Fibroblast of the conjunctiva (primary cell): ENCODE measurements at regions not wholly inside any gene's neighbourhood (a gene's known extent, or its start where the extent isn't known, plus 50 kb on each side); places are given as distances from the start of the nearest gene placed in this dataset.
A peak's percentile ranks its signal among the peaks of the same experiment; 100 is the strongest.

Experiments used
- DNase-seq: peaks from one replicate; pipeline ENCODE4 v3.0.0-alpha.2; 2010; ENCODE audit warnings: low read depth

DNA sequence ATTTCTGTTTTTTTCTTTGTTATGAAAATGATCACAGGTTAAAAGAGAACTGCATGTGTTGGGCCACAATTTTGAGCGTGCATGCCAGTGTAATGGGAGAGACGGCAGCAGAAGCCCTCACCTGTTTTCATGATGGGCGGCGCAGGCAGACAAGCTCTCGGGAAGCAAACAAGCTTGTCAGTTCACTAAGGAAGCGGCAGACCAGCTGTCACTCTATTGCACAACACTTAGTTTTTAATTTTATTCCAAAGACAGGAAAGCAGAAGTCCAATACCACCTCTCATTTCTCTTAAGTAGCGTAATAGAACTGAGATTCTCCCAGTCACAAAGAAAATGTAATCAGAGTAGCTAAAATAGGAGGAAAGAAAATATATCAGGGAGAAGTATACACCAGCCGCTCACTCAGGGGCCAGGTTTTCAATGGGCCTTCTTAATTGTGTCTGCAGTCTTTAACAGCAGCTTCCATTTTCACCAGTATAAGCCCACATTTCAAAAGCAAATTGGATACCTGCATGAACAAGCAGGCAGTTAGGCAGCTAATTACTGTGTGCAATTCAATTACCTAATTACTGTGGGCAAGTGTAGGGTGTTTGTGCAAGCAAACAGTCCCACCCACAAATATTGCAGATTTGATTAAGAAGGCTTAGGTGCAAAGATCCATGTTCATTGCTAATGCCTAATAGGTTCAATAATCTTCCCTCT is 711.4 kb downstream of the DIAPH3 start:
- no peak for DNase-seq

GRCh38 chr13:59458908-59459579 is 704.7 kb downstream of the DIAPH3 start:
- peak; percentile 65 for DNase-seq

GRCh38 chr13:59459972-59460371 is 703.8 kb downstream of the DIAPH3 start:
- peak; percentile 24 for DNase-seq

GRCh38 chr13:59461411-59461810 is 702.3 kb downstream of the DIAPH3 start:
- no peak for DNase-seq

- no peak for DNase-seq
Measured at GRCh38 chr13:59463023-59463422, 700.7 kb downstream of the DIAPH3 start.

DNA sequence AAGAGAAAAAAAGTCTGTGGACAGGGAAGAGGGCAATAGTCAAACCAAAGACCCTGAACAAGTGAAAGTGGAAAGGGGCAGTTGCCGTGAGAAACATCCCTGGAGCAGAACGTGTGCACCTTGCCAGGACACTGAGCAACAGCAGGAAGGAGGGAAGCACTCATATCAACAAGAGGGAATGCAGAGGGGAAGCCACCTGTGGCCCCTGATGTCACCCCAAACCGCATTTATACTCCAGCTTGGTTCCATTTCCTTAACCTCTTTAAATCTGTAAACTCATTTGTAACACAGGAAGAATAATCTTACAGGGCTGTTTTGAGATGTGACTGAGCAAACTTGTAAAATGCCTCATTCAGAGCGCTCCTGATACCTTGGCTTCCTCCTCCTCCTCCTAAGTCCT is 698.8 kb downstream of the DIAPH3 start:
- DNase-seq: no peak

DNA sequence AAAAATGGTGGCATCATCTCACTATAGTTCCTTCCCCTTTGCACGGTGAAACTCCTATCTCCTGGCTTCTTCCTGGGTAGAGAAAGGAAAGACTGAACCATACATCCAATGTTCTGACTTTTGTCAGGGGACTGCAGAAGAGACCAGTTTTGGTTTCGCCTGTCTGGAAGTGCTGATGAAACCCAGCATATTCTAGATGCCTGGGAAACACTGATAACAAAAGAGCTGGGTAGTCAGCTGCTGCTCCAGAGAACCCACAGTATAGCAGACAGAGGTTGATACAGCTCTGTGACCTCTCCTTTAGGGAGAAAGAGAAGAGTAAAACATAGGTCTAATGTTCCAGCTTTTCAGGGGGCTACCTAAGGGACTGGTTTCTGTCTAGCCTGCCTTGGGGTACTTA is 695.3 kb downstream of the DIAPH3 start:
- DNase-seq: no peak

GRCh38 chr13:59471106-59471505 is 692.6 kb downstream of the DIAPH3 start:
- no peak for DNase-seq

- no peak for DNase-seq
Measured at GRCh38 chr13:59472134-59472533, 691.6 kb downstream of the DIAPH3 start.

DNA sequence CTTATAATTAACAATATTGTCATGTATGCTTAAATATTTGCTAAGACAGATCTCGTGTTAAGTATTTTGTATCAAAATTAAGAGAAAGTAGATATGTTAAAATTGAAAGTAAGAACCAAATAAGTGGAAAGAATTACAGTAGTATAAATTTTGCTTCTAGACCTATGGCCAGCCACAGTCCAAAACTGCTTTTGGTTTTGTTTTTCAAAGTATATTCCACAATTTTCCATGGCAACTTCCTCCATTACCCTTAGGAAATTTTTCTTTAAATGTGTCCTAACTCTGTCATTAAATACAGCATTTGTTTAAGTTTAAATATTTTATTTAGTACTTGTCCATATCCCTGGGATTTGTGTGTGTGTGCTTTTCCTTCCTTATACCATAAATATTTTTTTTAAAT is 689.0 kb downstream of the DIAPH3 start:
- DNase-seq: no peak

- DNase-seq: no peak
Measured at GRCh38 chr13:59475911-59476310, 687.8 kb downstream of the DIAPH3 start.

GRCh38 chr13:59476366-59476765 is 687.4 kb downstream of the DIAPH3 start:
- no peak for DNase-seq

DNA sequence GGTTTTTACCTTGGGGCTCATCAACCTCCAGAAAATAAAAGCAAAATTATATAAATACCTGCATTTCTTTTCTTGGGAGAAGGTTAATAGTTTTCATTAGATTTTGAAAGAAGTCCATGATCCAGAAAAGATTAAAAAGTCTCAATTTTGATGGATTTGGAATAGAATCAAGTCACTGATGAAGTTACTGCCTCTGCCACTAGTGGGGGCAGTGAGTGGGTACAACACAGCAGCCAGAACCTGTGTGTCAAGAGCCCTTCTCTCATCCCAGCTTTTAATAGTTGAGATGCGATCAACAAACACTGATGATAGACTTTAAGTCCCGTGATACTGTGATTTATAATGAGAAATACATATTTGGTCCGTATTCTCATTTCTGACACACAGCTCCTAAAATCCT is 686.7 kb downstream of the DIAPH3 start:
- no peak for DNase-seq

DNA sequence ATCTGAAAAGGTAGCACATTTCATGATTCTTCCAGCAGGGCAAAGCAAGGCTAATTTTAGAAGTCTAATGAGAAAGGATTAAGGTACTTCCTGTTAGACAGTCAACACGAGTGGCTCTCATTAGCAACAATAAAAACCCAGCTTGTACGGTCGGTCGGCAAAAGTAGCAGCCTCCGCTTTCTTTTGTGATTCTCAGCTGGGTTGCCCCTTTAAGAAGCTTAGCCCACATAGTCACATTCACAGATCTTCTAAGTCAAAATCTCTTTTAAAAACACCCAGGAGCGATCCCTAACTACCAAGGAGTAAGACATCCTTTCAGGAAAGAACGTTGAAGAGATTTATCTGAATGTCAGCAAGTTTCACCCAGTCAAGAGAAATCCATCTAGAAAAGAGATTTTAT is 684.8 kb downstream of the DIAPH3 start:
- no peak for DNase-seq

DNA sequence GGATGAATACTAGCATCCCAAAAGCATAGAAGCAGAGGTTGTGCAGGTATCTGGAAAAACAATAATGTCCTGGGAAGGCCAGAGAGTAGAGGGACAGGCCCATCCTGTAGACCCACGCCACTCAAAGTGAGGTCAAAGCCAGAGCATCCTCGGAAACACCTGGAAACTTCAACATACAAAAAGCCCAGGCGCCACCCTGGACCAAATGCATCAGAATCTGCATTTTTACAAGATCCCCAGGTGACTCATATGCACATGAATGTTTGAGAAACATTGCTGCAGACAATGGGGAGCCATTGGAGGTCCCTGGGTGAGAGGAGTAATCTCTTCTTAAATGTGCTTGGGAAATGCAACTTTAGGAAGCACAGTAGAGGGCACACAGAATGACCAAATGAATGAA is 684.1 kb downstream of the DIAPH3 start:
- DNase-seq: no peak

DNA sequence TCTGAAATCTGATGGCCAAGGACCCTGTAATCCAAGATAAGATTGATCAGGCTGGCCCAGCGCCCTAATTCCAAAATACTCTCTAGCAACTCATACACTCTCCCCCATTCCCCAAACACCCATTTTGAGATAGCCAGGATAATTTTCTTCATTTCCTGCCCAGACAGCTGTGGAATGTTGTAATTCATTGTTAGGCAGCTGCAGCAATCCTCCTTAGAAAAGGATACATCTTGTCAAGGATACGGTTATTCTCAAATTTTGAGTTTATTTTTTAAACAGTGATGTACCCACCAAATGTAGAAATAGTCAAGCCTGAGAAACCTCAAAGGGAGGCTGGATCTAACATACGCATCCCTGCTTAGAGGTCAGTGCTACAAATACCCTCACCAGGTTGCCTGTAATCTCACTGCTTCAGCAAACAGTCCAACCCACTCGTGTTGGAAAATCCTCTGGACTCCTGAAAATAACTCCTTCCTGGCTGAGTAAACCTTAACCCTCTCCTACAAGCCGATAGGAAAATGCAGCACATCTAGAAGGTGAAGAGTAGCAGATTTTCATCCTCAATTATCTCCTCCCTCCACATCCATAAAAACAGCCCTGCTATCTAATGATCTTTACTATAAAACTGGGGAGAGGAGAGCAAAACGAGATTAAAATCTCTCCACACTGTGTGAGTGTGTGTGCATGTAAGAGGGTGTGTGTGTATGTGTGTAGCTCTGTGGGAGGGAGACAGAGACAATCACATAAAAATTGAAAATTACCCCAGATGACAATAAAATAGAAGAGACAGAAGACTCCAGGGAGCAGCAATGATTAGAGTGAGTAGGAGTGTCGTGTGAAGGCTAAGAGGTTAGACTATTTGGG is 683.1 kb downstream of the DIAPH3 start:
- no peak for DNase-seq

DNA sequence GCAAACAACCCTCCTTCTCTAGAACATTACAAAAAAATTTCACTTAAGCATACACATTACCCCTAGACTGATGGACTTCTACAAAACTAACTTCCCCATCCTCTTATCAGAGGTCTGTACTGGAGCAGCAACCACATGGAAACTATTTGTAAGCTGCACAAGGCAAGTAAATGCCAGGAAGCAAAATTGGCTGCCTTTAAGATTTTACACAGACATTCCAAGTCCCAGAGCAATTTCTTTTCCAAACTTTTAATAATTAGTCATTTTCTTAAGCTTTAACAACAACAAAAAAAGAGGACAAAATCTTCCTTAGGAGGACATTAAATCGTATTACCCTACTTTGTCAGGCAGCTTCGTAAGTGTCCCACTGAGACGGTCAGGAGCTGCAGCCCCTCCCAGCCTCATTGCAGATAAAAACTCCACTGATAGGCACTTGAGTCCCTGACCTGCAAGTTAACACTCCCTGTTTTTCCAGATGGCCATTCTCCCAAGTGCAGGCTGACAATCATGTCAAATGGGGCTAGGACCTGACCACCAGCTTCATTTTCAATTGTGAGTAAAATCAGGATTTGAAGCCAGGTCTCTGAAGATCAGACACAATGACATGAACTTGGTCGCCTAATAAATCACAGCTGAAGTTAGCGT is 680.1 kb downstream of the DIAPH3 start:
- no peak for DNase-seq

GRCh38 chr13:59487883-59488282 is 675.8 kb downstream of the DIAPH3 start:
- no peak for DNase-seq

DNA sequence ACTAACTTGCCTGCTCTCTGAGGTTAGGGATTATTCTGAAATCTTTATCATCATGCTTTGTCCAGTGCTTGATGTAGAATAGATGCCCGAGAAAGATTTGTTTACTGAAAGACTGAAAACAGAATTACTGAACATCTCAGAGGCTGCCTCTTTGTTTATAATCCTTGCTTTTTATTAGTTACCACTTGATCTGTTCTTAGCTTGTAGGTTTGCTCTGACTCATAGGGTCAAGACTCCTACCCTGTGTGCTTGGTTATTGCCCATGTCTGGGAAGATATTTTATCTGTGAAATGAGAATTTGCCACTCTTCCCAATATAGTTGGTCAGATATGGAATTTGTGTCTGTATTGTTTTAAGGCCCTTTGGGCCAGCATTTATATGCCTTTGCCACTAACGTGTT is 675.3 kb downstream of the DIAPH3 start:
- no peak for DNase-seq

DNA sequence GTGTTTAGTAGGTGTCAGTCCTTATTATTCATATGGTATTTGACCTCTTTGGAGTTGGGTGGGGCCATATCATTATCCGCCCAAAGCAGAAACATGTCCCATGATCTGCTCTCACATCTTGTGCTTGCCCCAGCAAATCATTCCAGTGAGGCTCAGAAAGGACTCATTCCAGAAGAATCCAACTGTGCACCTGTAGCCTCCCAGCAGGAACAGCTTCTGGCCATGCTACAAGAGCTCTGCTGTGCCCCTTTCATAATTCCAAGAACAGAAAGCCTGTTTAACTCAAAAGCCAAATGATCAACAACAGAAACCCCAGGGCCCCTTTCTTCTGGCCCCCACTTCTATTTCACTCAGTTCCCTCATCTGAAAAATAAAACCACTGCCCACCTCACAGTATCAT is 673.1 kb downstream of the DIAPH3 start:
- no peak for DNase-seq

GRCh38 chr13:59492030-59492636 is 671.6 kb downstream of the DIAPH3 start:
- no peak for DNase-seq

DNA sequence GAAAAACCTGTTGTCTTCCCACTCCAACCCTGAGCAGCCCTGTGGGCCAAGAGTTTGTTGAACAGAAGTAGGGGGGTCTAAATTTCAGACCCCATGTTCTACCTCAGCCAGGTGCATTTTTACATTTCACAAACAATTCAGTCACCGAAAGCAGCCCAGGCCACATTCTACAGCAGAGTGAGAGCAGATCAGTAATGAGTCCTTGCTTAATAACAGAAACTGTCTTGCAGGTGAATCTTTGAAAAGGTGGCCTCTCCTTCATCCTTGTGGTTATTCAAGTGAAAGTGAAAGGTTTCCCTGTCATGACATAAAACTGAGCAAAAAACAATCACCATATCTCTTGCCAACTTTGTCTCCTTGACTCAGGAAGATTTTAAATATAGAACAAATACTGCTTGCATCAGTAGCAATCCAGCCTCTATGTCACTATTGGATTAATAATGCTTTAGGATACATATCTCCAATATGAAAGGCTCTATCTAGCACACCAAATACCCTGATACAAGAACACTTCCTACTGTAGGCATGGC is 670.2 kb downstream of the DIAPH3 start:
- DNase-seq: no peak
